ENCODE measurements at regions not wholly inside any gene's neighbourhood (a gene's known extent, or its start where the extent isn't known, plus 50 kb on each side); places are given as distances from the start of the nearest gene placed in this dataset.

- no peak for TF ChIP-seq CTCF (IDR thresholded peaks at IDR 0.05; ENCODE audit: insufficient read depth, low read depth, low read length)
- no peak for DNase-seq (ENCODE audit: low read depth)
- H3K4me3 ChIP-seq (ENCODE audit: low read depth, low read length): no peak overlapping the region
Observed at GRCh38 chr1:213690341-213690917, 297.3 kb upstream of the PROX1 start.

- no peak for DNase-seq (ENCODE audit: low read depth)
- no peak for TF ChIP-seq CTCF (IDR thresholded peaks at IDR 0.05; ENCODE audit: insufficient read depth, low read depth, low read length)
- no peak overlapping the region for H3K4me3 ChIP-seq (ENCODE audit: low read depth, low read length)
Observed at GRCh38 chr1:213692321-213692720, 295.5 kb upstream of the PROX1 start.

GRCh38 chr1:213693864-213694263 lies 293.9 kb upstream of the PROX1 start:
- no peak overlapping the region for H3K4me3 ChIP-seq (ENCODE audit: low read depth, low read length)
- DNase-seq (ENCODE audit: low read depth): no peak
- TF ChIP-seq CTCF (IDR thresholded peaks at IDR 0.05; ENCODE audit: insufficient read depth, low read depth, low read length): no peak

GRCh38 chr1:213697192-213697802 lies 290.5 kb upstream of the PROX1 start:
- no peak overlapping the region for H3K4me3 ChIP-seq (ENCODE audit: low read depth, low read length)
- no peak for DNase-seq (ENCODE audit: low read depth)
- TF ChIP-seq CTCF (IDR thresholded peaks at IDR 0.05; ENCODE audit: insufficient read depth, low read depth, low read length): no peak

- TF ChIP-seq CTCF (IDR thresholded peaks at IDR 0.05; ENCODE audit: insufficient read depth, low read depth, low read length): no peak
- H3K4me3 ChIP-seq (ENCODE audit: low read depth, low read length): no peak overlapping the region
- DNase-seq (ENCODE audit: low read depth): no peak
Observed at GRCh38 chr1:213698092-213698702, 289.6 kb upstream of the PROX1 start.

- TF ChIP-seq CTCF (IDR thresholded peaks at IDR 0.05; ENCODE audit: insufficient read depth, low read depth, low read length): no peak
- H3K4me3 ChIP-seq (ENCODE audit: low read depth, low read length): no peak overlapping the region
- DNase-seq (ENCODE audit: low read depth): no peak
Observed at GRCh38 chr1:213702703-213703102, 285.1 kb upstream of the PROX1 start.
